ENCODE measurements at regions not wholly inside any gene's neighbourhood (a gene's known extent, or its start where the extent isn't known, plus 50 kb on each side); places are given as distances from the start of the nearest gene placed in this dataset.

DNA sequence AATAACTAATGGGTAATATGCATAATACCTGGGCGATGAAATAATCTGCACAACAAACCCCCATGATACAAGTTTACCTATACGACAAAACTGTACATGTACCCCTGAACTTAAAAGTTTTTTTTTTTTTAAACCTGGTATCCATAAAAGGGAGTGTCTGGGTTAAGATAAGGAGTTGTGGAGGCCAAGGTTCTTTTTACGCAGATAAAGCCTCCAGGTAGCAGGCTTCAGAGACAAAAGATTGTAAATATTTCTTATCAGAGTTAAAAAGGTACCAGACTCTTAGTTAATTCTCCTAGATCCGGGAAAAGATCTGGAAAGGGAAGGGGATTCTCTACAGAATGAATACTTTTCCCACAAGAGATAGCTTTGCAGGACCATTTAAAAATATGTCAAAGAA is 259.4 kb upstream of the SSTR1 start:
- TF ChIP-seq, protein P1, sequence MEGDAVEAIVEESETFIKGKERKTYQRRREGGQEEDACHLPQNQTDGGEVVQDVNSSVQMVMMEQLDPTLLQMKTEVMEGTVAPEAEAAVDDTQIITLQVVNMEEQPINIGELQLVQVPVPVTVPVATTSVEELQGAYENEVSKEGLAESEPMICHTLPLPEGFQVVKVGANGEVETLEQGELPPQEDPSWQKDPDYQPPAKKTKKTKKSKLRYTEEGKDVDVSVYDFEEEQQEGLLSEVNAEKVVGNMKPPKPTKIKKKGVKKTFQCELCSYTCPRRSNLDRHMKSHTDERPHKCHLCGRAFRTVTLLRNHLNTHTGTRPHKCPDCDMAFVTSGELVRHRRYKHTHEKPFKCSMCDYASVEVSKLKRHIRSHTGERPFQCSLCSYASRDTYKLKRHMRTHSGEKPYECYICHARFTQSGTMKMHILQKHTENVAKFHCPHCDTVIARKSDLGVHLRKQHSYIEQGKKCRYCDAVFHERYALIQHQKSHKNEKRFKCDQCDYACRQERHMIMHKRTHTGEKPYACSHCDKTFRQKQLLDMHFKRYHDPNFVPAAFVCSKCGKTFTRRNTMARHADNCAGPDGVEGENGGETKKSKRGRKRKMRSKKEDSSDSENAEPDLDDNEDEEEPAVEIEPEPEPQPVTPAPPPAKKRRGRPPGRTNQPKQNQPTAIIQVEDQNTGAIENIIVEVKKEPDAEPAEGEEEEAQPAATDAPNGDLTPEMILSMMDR (IDR thresholded peaks at IDR 0.05; ENCODE audit: insufficient read depth, low read length, poor library complexity, severe bottlenecking) = no peak
- TF ChIP-seq EZH2phosphoT487 (conservative IDR thresholded peaks at IDR 0.05; ENCODE audit: low read length) = no peak
